HepG2 (cell line): ENCODE measurements at regions not wholly inside any gene's neighbourhood (a gene's known extent, or its start where the extent isn't known, plus 50 kb on each side); places are given as distances from the start of the nearest gene placed in this dataset.

Experiments used
- CHD2 ChIP-seq: IDR thresholded peaks from 2 replicates; pipeline ENCODE4 v1.6.1; 2011; ENCODE audit warnings: low read depth, low read length, improper control_type of control experiment
- HNF4A ChIP-seq: sonication (generic); formaldehyde crosslinking; IDR thresholded peaks from 2 replicates; pipeline ENCODE4 v1.4.0; 2020; ENCODE audit warnings: missing genetic modification reagents
- KDM6A ChIP-seq: IDR thresholded peaks from 2 replicates; pipeline ENCODE4 v1.6.1; 2016; ENCODE audit warnings: low read depth
- MAZ ChIP-seq, 2 experiments: sonication (generic) in 1 of 2; formaldehyde crosslinking in 1 of 2; IDR thresholded peaks; 2 replicates each; pipeline versions ENCODE4 v1.5.0 to v1.6.1; 2012 to 2020; ENCODE audit warnings: low read depth in 2 of 2, mild to moderate bottlenecking in 2 of 2, borderline replicate concordance in 1 of 2, improper control_type of control experiment in 1 of 2, low read length in 1 of 2, missing genetic modification reagents in 1 of 2, moderate library complexity in 1 of 2
- MEF2D ChIP-seq: sonication (generic); formaldehyde crosslinking; IDR thresholded peaks from 2 replicates; pipeline ENCODE4 v1.5.1; 2020; ENCODE audit warnings: mild to moderate bottlenecking, missing genetic modification reagents
- MTF1 ChIP-seq: sonication (generic); formaldehyde crosslinking; IDR thresholded peaks from 2 replicates; pipeline ENCODE4 v1.5.0; 2020; ENCODE audit warnings: missing genetic modification reagents
- TCF12 ChIP-seq, 2 experiments: fragments of 450-650 bp in 1 of 2; sonication (generic) in 1 of 2; formaldehyde crosslinking in 1 of 2; IDR thresholded peaks; 2 replicates each; pipeline versions ENCODE4 v1.6.1 to v1.8.0; 2017 to 2022; ENCODE audit warnings: antibody characterized with exemption in 1 of 2, mild to moderate bottlenecking in 1 of 2, missing genetic modification reagents in 1 of 2, moderate library complexity in 1 of 2
- TCF7 ChIP-seq: sonication (generic); IDR thresholded peaks from 2 replicates; pipeline ENCODE4 v1.6.1; 2016; ENCODE audit warnings: antibody characterized with exemption, low read depth
- ZC3H4 ChIP-seq: sonication (generic); formaldehyde crosslinking; IDR thresholded peaks from 2 replicates; pipeline ENCODE4 v1.4.0; 2020; ENCODE audit warnings: missing genetic modification reagents, borderline replicate concordance
- ZNF34 ChIP-seq: sonication (generic); formaldehyde crosslinking; IDR thresholded peaks from 2 replicates; pipeline ENCODE4 v1.4.0; 2020; ENCODE audit warnings: mild to moderate bottlenecking, missing genetic modification reagents, borderline replicate concordance
- ZNF367 ChIP-seq: sonication (generic); formaldehyde crosslinking; IDR thresholded peaks from 2 replicates; pipeline ENCODE4 v1.4.0; 2020; ENCODE audit warnings: missing genetic modification reagents, borderline replicate concordance
- TF ChIP-seq, protein P1 (sequence below): sonication (generic); formaldehyde crosslinking; IDR thresholded peaks from 2 replicates; pipeline ENCODE4 v1.5.0; 2020; ENCODE audit warnings: mild to moderate bottlenecking, missing genetic modification reagents, moderate library complexity

DNA sequence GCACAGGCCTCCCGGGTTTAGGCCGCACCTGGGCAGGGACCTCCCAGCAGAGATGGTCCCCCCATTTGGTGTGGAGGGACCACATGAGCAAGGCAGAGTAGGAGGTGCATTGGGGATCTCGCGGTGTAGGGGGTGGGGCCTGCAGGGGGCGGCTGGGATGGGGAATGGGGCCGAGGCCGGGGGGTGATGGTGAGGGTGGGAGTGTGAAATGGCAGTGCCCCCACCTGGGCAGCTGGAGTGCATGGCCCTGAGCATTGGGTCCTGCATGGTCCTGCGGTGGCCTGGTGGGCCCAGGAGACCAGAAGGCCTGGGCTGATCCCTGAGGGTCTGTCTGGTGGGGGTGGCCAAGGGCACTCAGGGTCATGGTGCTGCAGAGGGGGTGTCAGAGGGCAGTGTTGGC lies 111.8 kb downstream of the KIF26A start:
- no peak for TF ChIP-seq ZNF34
- TF ChIP-seq ZNF367 (CRISPR knock-in tag): no peak
- TF ChIP-seq CHD2: no peak
- TF ChIP-seq MEF2D: no peak
- no peak for TF ChIP-seq MAZ (IDR thresholded peaks at IDR 0.05; ENCODE audit: borderline replicate concordance, low read depth, low read length)
- TF ChIP-seq MAZ (CRISPR knock-in tag; IDR thresholded peaks at IDR 0.05; ENCODE audit: low read depth): no peak
- TF ChIP-seq HNF4A: no peak
- TF ChIP-seq MTF1 (CRISPR knock-in tag): no peak
- TF ChIP-seq TCF12 (IDR thresholded peaks at IDR 0.05): no peak
- no peak for TF ChIP-seq TCF12 (CRISPR knock-in tag; IDR thresholded peaks at IDR 0.05)
- TF ChIP-seq KDM6A: no peak
- TF ChIP-seq, protein P1, sequence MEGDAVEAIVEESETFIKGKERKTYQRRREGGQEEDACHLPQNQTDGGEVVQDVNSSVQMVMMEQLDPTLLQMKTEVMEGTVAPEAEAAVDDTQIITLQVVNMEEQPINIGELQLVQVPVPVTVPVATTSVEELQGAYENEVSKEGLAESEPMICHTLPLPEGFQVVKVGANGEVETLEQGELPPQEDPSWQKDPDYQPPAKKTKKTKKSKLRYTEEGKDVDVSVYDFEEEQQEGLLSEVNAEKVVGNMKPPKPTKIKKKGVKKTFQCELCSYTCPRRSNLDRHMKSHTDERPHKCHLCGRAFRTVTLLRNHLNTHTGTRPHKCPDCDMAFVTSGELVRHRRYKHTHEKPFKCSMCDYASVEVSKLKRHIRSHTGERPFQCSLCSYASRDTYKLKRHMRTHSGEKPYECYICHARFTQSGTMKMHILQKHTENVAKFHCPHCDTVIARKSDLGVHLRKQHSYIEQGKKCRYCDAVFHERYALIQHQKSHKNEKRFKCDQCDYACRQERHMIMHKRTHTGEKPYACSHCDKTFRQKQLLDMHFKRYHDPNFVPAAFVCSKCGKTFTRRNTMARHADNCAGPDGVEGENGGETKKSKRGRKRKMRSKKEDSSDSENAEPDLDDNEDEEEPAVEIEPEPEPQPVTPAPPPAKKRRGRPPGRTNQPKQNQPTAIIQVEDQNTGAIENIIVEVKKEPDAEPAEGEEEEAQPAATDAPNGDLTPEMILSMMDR (CRISPR knock-in tag): no peak
- TF ChIP-seq TCF7: no peak
- no peak for TF ChIP-seq ZC3H4 (CRISPR knock-in tag)
